Urinary bladder (tissue), 3 donors: ENCODE measurements at regions not wholly inside any gene's neighbourhood (a gene's known extent, or its start where the extent isn't known, plus 50 kb on each side); places are given as distances from the start of the nearest gene placed in this dataset.

ENCODE experiments used
- DNase-seq: peaks from one replicate; pipeline ENCODE4 v3.0.0-alpha.2; 2015; ENCODE audit errors: extremely low spot score
- H3K27ac ChIP-seq: one replicate; pipeline ENCODE4 v1.5.1; 2013; ENCODE audit warnings: low read depth, mild to moderate bottlenecking, moderate library complexity
- H3K36me3 ChIP-seq: one replicate; pipeline ENCODE4 v1.6.1; 2013; ENCODE audit warnings: mild to moderate bottlenecking, moderate library complexity; ENCODE audit not compliant: insufficient read depth
- H3K4me1 ChIP-seq: one replicate; pipeline ENCODE4 v1.6.1; 2013; ENCODE audit warnings: mild to moderate bottlenecking, moderate library complexity; ENCODE audit not compliant: insufficient read depth
- H3K4me3 ChIP-seq: one replicate; pipeline ENCODE4 v1.5.1; 2013; ENCODE audit warnings: low read depth, low read length
- WGBS: extraction: QIAGEN DNeasy Blood & Tissue Kit; methylation state at CpG from one replicate; pipeline ENCODE4 v1.1.7; 2013; 5-methylcytosine and 5-hydroxymethylcytosine counted together
- donor health status: healthy with polysubstance abuse.
- donor health status: healthy.

DNA sequence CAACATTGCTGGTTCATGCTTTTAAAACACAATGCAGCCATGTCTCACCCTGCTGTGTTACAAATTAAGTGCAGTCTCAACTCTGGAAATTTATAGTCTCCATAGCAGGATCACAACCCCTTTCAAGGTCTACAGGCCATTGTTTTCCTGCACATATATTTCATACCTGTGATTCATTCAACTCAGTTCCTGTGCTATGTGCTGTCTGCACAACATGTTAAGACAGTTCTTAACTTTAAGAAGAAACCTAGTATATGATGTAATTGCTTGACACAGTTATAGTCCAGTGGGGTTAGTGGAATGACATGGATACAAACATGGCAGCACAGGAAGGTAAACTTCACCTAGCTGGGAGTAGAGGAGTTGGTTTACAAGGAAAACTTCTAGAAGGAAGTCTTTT, 106.4 kb downstream of the IFI44 start:
- Histone ChIP-seq H3K36me3 (no peaks in the 10 kb centered on the region), H3K4me3 (no peak overlapping the region), H3K4me1 (no peaks in the 10 kb centered on the region), H3K27ac (no peak overlapping the region)
- DNase-seq = no peak

DNA sequence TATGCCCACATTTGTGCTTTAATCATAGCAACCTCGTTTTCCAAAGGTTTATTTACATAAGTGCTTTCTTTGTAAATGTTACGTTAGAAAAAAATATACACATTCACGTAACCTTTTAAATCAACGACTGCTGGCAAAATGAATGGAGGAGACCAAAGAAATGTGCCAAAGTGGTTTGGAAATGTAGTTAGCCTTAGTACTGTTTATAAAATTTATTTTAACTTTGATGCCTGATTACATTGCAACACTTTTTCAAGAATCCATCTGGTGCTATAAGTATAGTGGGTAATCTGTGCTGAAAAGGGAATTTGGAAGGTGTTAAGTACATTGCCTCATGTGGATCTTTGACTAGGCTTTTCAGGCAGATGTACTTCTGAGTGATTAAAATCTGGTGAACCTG, 108.9 kb downstream of the IFI44 start:
- DNase-seq = no peak
- H3K36me3 ChIP-seq = no peaks in the 10 kb centered on the region
- no peak overlapping the region for H3K4me3 ChIP-seq
- no peaks in the 10 kb centered on the region for H3K4me1 ChIP-seq
- no peak overlapping the region for H3K27ac ChIP-seq
- WGBS = 26% methylated on average over 4 of the region's 4 CpGs

DNA sequence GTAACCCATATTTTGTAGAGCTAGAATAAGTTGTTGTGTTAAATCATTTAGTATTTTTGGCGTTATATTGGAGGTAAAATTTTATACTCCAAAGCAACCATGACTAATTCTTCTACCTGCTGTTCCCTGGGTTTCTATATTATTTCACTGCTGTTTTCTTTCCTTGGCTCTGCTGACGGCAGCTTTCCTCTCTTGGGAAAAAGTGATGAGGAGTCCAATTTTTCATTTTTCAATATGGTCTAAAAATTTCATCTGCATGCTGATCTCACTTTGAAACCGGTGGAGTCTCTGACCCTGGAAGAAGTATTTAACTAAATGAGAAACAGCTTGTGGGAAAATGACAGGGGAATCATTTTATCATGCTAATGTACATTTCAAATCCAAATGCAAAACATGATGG, 110.2 kb downstream of the IFI44 start:
- Histone ChIP-seq H3K4me3 (no peak overlapping the region), H3K4me1 (no peaks in the 10 kb centered on the region), H3K36me3 (no peaks in the 10 kb centered on the region), H3K27ac (no peak overlapping the region)
- no peak for DNase-seq
- 85% methylated on average over 3 of the region's 3 CpGs for WGBS

DNA sequence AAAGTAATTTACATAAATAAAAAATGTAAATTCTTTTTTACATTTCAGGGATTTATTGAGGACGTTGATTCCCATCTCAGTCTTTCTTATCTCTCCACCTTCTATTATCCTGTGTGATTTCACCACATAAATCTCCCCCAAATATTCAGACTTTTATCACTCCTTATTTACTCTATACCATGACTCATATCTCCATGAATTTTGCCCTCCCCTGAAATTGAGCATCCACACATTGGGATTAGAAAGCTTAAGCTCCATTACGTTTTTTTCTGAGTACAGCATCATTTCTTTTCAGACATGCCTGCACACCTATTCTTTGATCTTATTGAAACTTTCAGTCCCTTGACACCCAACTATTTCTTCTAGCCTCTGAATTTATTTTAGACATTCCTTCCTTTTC, 111.2 kb downstream of the IFI44 start:
- WGBS = 43% methylated on average over 2 of the region's 2 CpGs
- Histone ChIP-seq H3K4me3 (no peak overlapping the region), H3K4me1 (no peaks in the 10 kb centered on the region), H3K36me3 (no peaks in the 10 kb centered on the region), H3K27ac (no peak overlapping the region)
- DNase-seq = no peak

DNA sequence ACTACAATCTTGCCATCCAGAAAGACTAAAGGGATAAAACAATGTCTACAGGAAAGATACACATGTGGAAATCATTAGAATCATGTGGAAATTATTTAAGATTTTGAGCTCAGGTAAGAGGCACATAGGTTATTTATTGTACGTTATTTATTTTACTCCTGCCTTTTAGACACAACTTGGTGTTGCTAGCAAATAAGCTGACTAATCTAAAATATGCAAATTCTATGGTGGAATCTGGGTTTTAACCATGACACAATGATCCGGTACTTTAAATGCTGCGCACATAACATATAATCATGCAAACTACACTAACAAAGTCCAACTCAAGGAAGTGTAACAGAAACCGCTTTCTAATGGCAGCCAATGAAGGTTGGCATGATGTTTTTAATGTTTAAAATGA, 112.5 kb downstream of the IFI44 start:
- 90% methylated on average over 4 of the region's 4 CpGs for WGBS
- no peak overlapping the region for H3K27ac ChIP-seq
- H3K4me1 ChIP-seq = no peaks in the 10 kb centered on the region
- no peak for DNase-seq
- H3K4me3 ChIP-seq = no peak overlapping the region
- no peaks in the 10 kb centered on the region for H3K36me3 ChIP-seq

DNA sequence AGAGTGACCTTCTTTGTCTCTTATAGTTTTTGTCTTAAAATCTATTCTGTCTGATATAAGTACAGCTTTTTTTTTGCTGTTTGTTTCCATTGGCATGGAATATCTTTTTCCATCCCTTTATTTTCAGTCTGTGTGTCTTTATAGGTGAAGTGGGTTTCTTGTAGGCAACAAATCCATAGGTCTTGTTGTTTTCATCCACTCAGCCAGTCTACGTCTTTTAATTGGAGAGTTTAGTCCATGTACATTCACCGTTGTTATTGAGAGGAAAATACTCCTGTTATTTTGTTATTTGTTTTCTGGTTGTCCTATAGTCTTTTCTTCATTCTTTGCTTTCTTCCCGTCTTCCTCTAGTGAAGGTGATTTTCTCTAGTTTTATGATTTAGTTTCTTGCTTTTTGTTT, 115.9 kb downstream of the IFI44 start:
- Histone ChIP-seq H3K4me1 (no peaks in the 10 kb centered on the region), H3K36me3 (no peaks in the 10 kb centered on the region), H3K27ac (no peak overlapping the region), H3K4me3 (no peak overlapping the region)
- no peak for DNase-seq
- 92% methylated on average over 3 of the region's 3 CpGs for WGBS

DNA sequence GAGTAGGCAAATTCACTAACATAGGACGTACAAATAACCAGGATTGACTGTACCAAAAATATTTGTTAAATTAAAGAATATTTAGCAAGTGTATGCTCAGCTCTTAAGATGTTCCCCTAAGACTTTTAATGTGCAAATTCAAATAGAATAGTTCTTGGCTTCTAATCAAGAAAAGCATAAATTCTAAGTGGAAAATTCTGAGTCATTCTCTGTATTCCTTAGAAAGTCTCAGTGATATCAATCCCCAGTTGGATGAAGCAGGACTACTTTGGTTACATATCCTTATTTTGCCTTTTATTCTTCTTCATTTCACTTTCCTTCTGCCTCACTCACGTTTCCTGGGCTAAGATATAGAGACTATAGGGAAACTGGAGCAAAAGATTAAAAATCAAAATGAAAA, 130.2 kb downstream of the IFI44 start:
- no peak for DNase-seq
- H3K4me1 ChIP-seq = no peaks in the 10 kb centered on the region
- no peaks in the 10 kb centered on the region for H3K36me3 ChIP-seq
- H3K27ac ChIP-seq = no peak overlapping the region
- WGBS = 64% methylated on average over 2 of the region's 2 CpGs
- no peak overlapping the region for H3K4me3 ChIP-seq

DNA sequence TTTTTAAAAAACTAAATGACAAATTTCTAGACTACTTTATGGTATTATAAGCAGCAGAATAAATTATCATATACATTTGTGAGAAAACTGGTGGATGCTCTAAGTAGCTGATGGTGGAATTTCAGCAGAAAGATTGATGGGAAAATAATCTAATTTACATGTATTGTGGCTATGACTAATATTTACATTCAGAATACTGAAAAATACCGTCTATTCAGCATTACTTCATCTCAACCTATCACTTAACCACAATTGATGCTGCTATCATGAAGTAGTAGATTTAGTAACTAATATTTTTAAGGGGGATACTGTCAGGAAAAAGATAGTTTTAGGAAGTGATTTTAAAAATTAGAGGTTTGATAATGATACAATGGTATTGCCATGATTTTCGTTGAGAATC, 137.9 kb downstream of the IFI44 start:
- Histone ChIP-seq H3K4me3 (no peak overlapping the region), H3K4me1 (no peaks in the 10 kb centered on the region), H3K27ac (no peak overlapping the region), H3K36me3 (no peaks in the 10 kb centered on the region)
- no peak for DNase-seq
- WGBS = 59% methylated on average over 2 of the region's 2 CpGs

DNA sequence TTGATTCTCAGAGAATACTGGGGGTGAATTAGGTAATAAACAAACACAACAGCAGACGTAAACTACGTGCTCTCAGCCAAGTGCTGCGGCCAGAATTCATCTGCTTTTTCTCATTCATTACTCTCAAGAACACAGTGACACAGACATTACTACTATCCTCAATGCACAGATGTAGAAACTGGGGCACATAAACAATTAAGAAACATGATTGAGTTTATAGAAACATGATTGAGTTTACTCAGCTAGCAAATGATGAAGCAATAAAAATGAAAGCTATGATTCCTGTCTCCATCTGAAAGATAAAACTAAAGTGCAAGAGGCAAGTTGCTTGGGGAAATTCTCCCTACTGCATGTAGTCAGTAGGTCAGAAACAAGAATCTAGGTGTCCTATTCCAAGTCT, 140.5 kb downstream of the IFI44 start:
- 54% methylated on average over 3 of the region's 3 CpGs for WGBS
- Histone ChIP-seq H3K4me3 (no peak overlapping the region), H3K4me1 (no peaks in the 10 kb centered on the region), H3K27ac (no peak overlapping the region), H3K36me3 (no peaks in the 10 kb centered on the region)
- peak; percentile 7 for DNase-seq

DNA sequence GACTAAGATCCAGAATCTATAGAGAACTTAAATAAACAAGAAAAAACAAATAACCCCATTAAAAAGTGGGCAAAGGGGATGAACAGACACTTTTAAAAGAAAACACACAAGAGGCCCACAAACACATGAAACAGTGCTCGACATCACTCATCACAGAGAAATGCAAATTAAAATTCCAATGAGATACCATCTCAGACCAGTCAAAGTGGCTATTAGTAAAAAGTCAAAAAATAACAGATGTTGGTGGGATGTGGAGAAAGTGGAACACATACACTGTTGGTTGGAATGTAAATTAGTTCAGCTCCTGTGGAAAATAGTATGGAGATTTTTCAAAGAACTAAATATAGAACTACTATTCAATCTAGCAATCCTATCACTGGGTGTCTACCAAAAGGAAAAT, 143.1 kb downstream of the IFI44 start:
- 85% methylated on average over 1 of the region's 1 CpG for WGBS
- Histone ChIP-seq H3K27ac (no peak overlapping the region), H3K36me3 (no peaks in the 10 kb centered on the region)

DNA sequence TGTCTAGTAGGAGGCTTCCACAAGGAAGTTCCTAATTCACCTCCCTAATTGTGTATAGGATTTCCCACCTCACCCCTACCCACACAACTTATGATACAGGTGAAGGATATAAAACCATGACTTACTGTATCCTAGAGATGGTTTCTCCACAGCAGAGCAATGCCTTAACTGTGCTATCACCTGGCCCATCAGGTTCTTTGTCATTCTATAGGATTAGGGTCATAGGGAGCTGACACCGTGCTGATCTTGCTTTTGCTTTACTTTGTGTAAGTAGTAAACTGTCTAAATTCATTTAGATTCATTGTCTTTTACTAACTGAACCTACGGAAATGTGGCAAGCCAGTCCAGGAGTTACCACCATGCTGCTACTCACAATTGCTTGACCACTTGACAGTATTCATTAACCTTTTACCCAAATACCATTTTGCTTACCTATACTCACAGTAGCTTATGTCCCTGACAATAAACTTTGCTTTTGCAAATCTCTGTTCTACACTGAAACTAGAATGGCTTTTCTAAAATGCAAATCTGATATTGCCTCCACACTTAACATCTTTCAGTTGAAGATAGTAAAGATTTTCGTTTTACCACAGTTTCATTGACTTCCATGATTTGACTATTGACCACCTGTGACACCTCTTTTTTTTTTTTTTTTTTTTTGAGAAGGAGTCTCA, 147.6 kb downstream of the IFI44 start:
- DNase-seq = no peak
- Histone ChIP-seq H3K4me1 (no peaks in the 10 kb centered on the region), H3K4me3 (no peak overlapping the region), H3K36me3 (no peaks in the 10 kb centered on the region), H3K27ac (no peak overlapping the region)
- 53% methylated on average over 3 of the region's 3 CpGs for WGBS

More for the DNA sequence above, 143.1 kb downstream of the IFI44 start:
- no peak overlapping the region for H3K4me3 ChIP-seq
- DNase-seq = no peak
- no peaks in the 10 kb centered on the region for H3K4me1 ChIP-seq

DNA sequence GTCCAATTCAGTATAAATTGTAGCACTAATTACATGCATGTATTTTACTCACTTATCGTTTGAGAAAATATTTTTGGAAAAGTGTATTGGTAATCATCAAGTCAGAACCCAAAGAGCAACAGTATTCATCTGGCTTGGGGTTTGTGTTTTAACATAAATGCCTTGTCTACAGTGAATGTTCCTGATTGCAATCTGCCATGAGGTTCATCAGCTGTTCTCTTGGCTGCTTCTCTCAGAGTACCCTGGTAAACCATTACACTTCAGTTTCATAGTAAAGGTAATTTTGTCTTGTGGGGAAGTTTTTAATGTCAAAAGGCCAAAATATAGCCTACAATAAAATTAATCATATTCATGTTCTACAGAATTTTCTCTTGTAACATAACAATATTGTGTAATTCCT, 150.3 kb downstream of the IFI44 start:
- 79% methylated on average over 1 of the region's 1 CpG for WGBS
- no peak overlapping the region for H3K4me3 ChIP-seq

DNA sequence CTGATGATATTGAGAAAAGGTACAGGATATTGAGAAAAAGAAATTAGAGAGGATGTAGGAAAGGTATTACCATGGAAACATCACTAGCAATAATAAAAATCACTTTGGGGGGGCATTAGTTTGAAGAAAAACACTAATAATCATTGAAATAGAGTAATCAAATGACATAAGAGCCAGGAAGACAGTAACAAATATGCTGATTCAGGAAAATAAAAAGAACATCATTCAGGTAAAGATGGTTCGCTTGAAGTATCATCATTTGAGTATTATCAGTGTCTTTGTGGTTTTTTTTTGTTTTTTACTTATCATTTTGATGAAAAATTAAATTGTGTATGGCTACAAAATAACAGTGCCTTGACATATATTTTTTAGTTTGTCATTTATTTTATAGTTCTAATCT, 164.5 kb downstream of the IFI44 start:
- 94% methylated on average over 1 of the region's 1 CpG for WGBS
- no peak for DNase-seq
- Histone ChIP-seq H3K27ac (no peak overlapping the region), H3K36me3 (no peaks in the 10 kb centered on the region), H3K4me1 (no peaks in the 10 kb centered on the region), H3K4me3 (no peak overlapping the region)

More for the DNA sequence above, 150.3 kb downstream of the IFI44 start:
- no peak overlapping the region for H3K27ac ChIP-seq
- no peaks in the 10 kb centered on the region for H3K36me3 ChIP-seq
- DNase-seq = peak; percentile 8
- H3K4me1 ChIP-seq = no peaks in the 10 kb centered on the region

DNA sequence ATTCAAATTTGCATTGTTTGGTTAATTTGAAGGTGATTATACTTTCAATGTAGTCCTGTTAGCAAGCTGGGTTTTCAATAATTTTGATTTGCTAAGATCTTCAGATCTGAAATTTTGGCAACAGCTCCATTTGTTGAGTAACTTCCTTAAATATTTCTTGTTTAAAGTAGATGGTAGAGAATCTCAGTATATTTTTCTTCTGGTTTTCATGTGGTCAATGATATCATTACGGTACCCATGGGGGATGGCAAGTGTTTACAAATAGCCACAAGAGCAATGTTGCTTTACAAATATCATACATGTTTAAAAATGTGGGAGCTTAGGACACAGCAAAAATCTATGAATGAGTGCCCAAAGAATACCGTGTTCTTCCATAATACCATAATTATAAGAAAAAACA, 175.9 kb downstream of the IFI44 start:
- Histone ChIP-seq H3K4me1 (no peaks in the 10 kb centered on the region), H3K4me3 (no peak overlapping the region), H3K36me3 (no peaks in the 10 kb centered on the region), H3K27ac (no peak overlapping the region)
- 88% methylated on average over 2 of the region's 2 CpGs for WGBS
- no peak for DNase-seq

DNA sequence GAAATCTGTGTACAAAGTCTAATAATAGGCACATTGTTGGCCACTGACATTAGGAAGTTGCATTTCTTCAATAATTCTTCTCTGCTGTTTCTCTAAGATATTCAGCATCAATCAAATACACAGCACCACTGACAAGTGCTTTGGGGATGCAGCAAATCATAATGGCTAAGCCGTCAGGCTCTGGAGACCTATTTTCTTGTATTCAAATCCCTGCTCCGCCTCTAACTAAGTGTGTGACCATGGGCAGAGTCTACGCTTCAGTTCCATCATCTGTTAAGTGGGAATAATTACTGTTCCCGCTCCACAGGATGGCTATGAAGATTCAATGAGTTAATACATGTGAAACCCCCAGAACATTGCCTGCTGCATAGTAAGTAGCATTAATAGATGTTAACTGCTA, 176.9 kb downstream of the ADGRL4 start:
- WGBS = 90% methylated on average over 4 of the region's 4 CpGs
- Histone ChIP-seq H3K4me3 (no peak overlapping the region), H3K4me1 (no peaks in the 10 kb centered on the region), H3K27ac (no peak overlapping the region), H3K36me3 (no peaks in the 10 kb centered on the region)
- DNase-seq = no peak
